GM18861 (cell line): ENCODE measurements at regions not wholly inside any gene's neighbourhood (a gene's known extent, or its start where the extent isn't known, plus 50 kb on each side); places are given as distances from the start of the nearest gene placed in this dataset.
"Not testable (repeated sequence)": the region's sequence is repeated elsewhere in the genome, so short reads cannot be mapped to it uniquely, and the experiment has no call there.

ENCODE experiments used
- ATAC-seq: cut with Tn5 transposase; IDR thresholded peaks from one replicate; pipeline ENCODE4 v1.9.1; 2021; ENCODE audit not compliant: unreplicated experiment

DNA sequence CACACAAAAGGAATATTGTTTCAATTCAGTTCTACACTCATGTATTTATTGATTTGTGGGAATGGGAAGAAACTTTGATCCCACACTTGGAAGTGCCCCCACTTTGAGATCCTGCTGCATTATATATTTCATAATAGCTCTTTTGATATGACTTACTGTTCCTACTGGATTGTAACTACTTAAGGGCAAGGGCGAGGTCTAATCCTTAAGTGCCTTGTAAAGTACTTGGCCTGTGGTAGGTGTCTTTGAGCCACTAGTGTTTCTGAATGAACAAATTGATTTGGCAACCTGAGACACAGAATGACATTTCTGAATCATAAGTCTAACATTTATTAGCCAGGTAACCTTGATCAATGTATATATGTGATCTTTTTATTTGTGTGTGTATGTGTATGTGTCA, 767.2 kb downstream of the RAB28 start:
- no peak for ATAC-seq

GRCh38 chr4:12712648-12713339, 771.3 kb downstream of the RAB28 start:
- no peak for ATAC-seq

DNA sequence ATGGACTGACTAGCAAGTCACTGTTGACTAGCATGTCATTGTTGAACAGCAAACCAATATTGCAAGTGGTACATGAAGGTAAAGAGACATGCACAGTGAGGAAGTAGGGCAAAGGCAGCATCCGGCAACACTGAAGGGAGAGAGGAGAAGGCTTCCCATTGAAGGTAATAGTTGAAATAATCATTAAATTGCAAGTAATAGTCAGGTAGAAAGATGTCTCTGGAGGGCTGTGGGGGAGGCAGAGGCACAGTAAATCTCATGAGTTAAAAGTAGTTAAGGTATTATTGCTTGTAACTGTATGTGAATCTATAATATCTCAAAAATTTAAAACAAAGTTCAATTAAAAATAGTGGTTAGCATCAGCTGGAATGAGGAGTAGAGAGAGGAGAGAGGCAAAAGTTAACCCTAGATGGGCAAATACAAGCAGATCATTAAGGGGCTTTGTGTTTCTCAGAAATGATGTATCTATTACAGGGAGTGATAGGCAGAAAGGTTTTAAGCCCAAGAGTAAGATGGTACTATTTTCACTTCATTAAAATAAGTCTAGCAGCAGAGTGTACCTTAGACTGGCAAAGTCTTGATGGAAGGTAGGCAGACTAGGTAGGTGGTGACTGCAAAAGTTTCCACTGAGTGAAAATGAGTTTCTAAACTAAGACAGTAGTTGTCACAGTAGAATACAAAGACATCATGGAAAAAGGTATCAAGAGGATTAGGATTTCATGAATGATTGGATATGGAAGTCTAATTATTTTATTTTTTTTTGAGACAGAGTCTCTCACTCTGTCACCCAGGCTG, 776.6 kb downstream of the RAB28 start:
- ATAC-seq = no peak

- no peak for ATAC-seq
These were observed 781.1 kb downstream of the RAB28 start for GRCh38 chr4:12703036-12703435.

DNA sequence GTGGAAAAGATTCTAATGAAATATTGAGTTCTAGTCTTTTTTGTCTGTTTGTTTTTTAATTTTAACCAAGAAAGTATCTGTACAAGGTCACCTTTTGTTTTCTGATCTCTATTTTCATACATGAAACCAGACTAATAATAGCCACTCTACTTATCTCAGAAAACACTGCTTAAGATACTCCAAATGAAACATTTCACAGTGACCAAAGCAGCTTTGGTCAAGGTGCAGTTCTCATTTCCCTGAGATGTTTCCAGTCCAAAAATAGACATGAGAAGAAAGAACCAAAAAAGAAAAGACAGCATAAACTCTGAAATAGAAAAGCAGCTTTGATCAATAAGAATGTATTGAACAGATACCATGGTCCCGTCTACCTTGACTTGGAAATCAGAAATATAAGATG, 782.8 kb downstream of the RAB28 start:
- ATAC-seq = no peak

- peak; percentile 48 for ATAC-seq
These were observed 786.2 kb downstream of the RAB28 start for GRCh38 chr4:12697970-12698369.

- no peak for ATAC-seq
These were observed 791.3 kb downstream of the RAB28 start for GRCh38 chr4:12692815-12693214.

DNA sequence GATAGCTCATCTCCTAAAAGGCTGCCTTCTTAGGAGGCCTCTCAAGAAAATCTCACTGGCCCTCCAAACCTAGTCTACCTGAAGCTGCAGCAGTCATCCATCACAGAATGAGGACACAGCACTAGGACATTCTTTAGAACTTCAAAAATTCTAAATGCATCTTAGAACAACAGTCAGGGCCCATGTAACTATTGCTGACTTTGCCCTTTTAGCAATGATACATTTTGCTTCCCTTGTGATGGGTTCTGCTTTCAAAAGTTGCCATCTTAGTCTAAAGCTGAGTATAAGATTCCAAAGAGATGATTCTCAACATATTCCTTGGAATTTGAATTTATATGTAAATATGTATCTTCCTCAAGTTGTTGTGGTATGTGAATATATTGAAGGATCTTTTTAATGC, 793.0 kb downstream of the RAB28 start:
- no peak for ATAC-seq

GRCh38 chr4:12689457-12689856, 794.7 kb downstream of the RAB28 start:
- no peak for ATAC-seq

GRCh38 chr4:12679217-12679616, 804.9 kb downstream of the RAB28 start:
- no peak for ATAC-seq

DNA sequence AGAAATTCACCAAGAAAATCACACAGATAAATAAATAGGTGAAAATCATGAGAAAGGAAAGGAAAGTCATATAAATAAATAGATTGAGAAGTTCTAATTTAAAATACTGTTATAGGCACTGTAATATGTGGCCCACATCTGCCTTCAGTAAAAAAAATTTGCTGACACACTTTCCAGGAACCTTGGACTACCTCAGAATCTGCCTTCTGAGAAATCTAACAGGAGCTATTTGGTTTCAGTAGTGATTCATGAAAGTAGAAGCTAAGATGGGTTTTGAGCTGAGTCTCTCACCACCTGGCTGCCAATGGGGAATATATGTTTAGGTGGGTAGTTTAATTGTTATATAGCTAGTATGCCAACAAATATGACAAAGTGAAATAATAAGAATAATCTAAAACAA, 810.0 kb downstream of the RAB28 start:
- ATAC-seq = no peak

DNA sequence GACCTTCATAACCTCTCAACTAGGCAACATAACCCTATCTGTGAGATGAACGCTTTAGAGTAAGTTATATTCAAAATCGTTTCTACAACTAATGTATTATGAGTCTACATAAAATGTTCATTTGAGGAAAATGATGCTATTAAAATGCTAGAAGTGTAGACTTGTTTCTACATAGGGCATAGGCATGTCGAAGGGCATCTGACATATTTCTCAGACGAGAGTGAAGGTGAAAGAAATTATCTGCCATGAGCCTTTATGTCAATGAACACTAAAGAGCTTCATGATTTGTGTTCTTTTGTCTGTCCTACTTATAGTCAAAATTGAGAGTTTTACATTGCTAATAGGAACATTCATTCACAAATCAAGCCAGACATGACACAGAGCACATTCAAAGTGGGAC, 811.8 kb downstream of the RAB28 start:
- ATAC-seq = no peak

DNA sequence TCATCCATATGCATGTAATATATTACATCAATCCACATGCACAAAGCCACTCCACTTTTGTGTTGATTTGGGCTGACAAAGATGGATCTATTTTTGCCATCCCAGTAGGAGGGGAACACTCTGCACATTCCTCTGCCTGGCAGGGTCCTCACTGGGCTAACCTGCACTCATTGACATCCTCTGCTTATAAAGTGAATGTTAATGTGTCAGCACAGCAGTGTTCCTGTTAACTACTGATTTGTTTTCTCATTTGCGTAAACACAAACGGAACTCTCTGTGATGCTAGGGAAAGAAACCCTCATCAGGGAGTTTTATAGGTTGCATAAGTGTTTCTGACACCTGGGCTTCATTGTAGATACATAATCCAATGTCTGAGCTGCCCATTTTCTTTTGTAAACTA, 826.0 kb downstream of the RAB28 start:
- ATAC-seq = no peak

- ATAC-seq = no peak
These were observed 832.3 kb downstream of the RAB28 start for GRCh38 chr4:12651876-12652275.

GRCh38 chr4:12645732-12646131, 838.4 kb downstream of the RAB28 start:
- ATAC-seq = no peak

- no peak for ATAC-seq
These were observed 839.9 kb downstream of the RAB28 start for GRCh38 chr4:12644261-12644660.

DNA sequence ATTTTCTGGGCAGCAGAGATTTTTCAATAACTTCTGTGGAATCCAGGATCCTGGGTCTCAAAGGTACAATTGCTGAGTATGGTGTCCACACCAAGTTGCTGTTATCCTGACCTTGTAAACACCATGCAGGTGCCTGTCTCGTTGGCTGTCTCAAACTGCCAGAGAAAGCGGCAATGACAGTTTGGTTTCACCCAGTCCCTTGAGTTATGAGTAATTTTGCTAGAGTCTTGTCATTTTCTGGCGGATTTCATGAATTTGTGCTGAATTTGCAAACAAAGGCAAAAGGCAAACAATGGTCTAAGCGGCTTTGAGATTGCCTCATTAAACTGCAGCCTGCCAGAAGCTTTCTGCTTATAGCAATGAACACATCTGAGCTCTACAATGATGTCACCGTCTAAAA, 847.9 kb downstream of the RAB28 start:
- ATAC-seq = no peak

- no peak for ATAC-seq
These were observed 848.5 kb downstream of the RAB28 start for GRCh38 chr4:12635629-12636028.

DNA sequence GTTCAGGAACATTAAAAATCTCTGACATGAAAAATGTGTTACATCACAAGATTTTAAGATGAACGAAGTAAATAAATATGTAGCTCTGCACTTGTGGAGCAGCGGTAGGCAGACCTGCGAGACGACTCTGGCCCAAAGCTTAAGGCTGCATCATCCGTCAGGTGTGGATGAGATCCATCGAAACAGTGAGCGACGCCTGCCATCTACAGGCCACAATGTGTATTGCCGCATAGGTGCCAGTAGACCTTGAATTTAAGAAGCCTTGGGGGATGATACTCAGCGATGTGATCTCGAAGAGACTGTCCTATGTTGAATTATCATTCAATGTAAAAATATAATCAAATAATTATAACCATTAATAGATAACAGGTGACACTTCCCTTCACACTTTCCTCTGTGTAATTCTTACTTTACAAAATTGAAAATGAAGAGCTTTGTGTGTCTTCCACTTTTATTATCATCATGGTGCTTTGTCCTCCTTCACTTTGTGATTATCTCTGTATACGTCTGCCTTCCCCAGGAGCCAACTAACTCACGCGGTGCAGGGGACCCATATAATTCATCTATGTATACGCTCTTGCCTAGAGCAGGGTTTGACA, 851.0 kb downstream of the RAB28 start:
- peak; percentile 96 for ATAC-seq

GRCh38 chr4:12615822-12616221, 868.3 kb downstream of the RAB28 start:
- ATAC-seq = no peak

- no peak for ATAC-seq
These were observed 871.3 kb downstream of the RAB28 start for GRCh38 chr4:12612876-12613275.

DNA sequence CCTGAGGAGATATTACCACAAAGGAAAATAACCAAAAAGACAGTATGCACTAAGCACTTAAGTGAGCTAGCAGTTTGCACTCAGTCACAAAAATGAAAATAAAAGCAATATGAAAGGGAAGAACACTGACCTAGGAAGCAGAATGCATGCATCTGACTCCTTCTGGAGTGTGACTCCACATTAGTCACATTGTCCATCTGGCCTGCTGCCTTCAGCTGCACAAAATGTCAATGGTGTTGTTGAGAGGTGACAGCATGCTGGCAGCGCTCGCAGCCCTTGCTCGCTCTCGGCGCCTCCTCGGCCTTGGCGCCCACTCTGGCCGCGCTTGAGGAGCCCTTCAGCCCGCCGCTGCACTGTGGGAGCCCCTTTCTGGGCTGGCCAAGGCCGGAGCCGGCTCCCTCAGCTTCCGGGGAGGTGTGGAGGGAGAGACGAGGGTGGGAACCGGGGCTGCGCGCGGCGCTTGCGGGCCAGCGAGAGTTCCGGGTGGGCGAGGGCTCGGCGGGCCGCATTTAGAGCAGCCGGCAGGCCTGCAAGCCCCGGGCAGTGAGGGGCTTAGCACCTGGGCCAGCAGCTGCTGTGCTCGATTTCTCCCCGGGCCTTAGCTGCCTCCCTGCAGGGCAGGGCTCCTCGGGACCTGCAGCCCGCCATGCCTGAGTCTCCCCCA, 874.8 kb downstream of the RAB28 start:
- not testable (repeated sequence) for ATAC-seq
